A549 (cell line): ENCODE measurements at regions not wholly inside any gene's neighbourhood (a gene's known extent, or its start where the extent isn't known, plus 50 kb on each side); places are given as distances from the start of the nearest gene placed in this dataset.

Source experiments
- CHD2 ChIP-seq: fragments of 150-350 bp; IDR thresholded peaks from 2 replicates; pipeline ENCODE4 v1.6.1; 2014; ENCODE audit warnings: low read length; ENCODE audit not compliant: partially characterized antibody
- CTCF ChIP-seq: fragments of >200 bp; sonication (Bioruptor Twin); formaldehyde crosslinking; IDR thresholded peaks from 3 replicates; pipeline ENCODE4 v1.5.1; 2016
- EP300 ChIP-seq, 2 experiments: fragments of >200 bp; sonication (Bioruptor Twin); formaldehyde crosslinking; IDR thresholded peaks; 2 replicates in 1 of 2; 3 replicates in 1 of 2; pipeline ENCODE4 v1.6.1; 2016 to 2017
- PHF8 ChIP-seq: fragments of 200-600 bp; sonication (generic); IDR thresholded peaks from 2 replicates; pipeline ENCODE4 v1.6.1; 2016; ENCODE audit warnings: low read depth, mild to moderate bottlenecking, antibody characterized with exemption, moderate library complexity, borderline replicate concordance
- POLR2A ChIP-seq: IDR thresholded peaks from 2 replicates; pipeline ENCODE4 v1.6.1; 2012; ENCODE audit warnings: mild to moderate bottlenecking, low read length
- SMC3 ChIP-seq: fragments of >200 bp; sonication (Bioruptor Twin); formaldehyde crosslinking; IDR thresholded peaks from 3 replicates; pipeline ENCODE4 v1.6.1; 2018; ENCODE audit warnings: inconsistent platforms
- SREBF2 ChIP-seq: fragments of 450-650 bp; IDR thresholded peaks from 2 replicates; pipeline ENCODE4 v1.6.1; 2014; ENCODE audit warnings: mild to moderate bottlenecking, moderate library complexity

GRCh38 chr1:209008586-209008985, 574.9 kb upstream of the CAMK1G start:
- TF ChIP-seq CTCF (no peak), EP300 (IDR thresholded peaks at IDR 0.05) (no peak), POLR2A (no peak), CHD2 (no peak), SMC3 (no peak), SREBF2 (no peak), PHF8 (no peak)
